Smooth muscle cell (in vitro differentiated cells): ENCODE measurements at regions not wholly inside any gene's neighbourhood (a gene's known extent, or its start where the extent isn't known, plus 50 kb on each side); places are given as distances from the start of the nearest gene placed in this dataset.

ENCODE experiments used
- DNase-seq: peaks from one replicate; lab custom pipeline; 2025; ENCODE audit not compliant: unreplicated experiment; lab: John Stamatoyannopoulos, UW
- H2AFZ ChIP-seq: fragments of 200-600 bp; sonication (generic); 2 replicates; pipeline ENCODE4 v1.6.0; 2016; ENCODE audit warnings: antibody characterized with exemption, low read depth, mild to moderate bottlenecking
- H3F3A ChIP-seq: fragments of 200-600 bp; sonication (generic); 2 replicates; pipeline ENCODE4 v1.6.0; 2017; ENCODE audit warnings: antibody characterized with exemption, low read depth
- H3K27ac ChIP-seq: fragments of 200-600 bp; sonication (generic); 2 replicates; pipeline ENCODE4 v1.5.1; 2016; ENCODE audit warnings: low read depth, mild to moderate bottlenecking
- H3K27me3 ChIP-seq: fragments of 200-600 bp; sonication (generic); 2 replicates; pipeline ENCODE4 v1.6.1; 2016; ENCODE audit warnings: low read depth, mild to moderate bottlenecking
- H3K36me3 ChIP-seq: fragments of 200-600 bp; sonication (generic); 2 replicates; pipeline ENCODE4 v1.5.1; 2016; ENCODE audit warnings: low read depth
- H3K4me1 ChIP-seq: fragments of 200-600 bp; sonication (generic); 2 replicates; pipeline ENCODE4 v1.5.1; 2016; ENCODE audit warnings: low read depth
- H3K4me2 ChIP-seq: fragments of 200-600 bp; sonication (generic); 2 replicates; pipeline ENCODE4 v1.6.0; 2016; ENCODE audit warnings: mild to moderate bottlenecking
- H3K4me3 ChIP-seq: fragments of 200-600 bp; sonication (generic); 2 replicates; pipeline ENCODE4 v1.5.1; 2016; ENCODE audit warnings: mild to moderate bottlenecking
- H3K79me2 ChIP-seq: fragments of 200-600 bp; sonication (generic); 2 replicates; pipeline ENCODE4 v1.6.0; 2016; ENCODE audit warnings: low read depth, mild to moderate bottlenecking
- H3K9ac ChIP-seq: fragments of 200-600 bp; sonication (generic); 2 replicates; pipeline ENCODE4 v1.6.0; 2016; ENCODE audit warnings: low read depth
- H3K9me3 ChIP-seq: fragments of 200-600 bp; sonication (generic); replicated peaks from 2 replicates; pipeline ENCODE4 v1.5.1; 2016; ENCODE audit warnings: low read depth
- H4K20me1 ChIP-seq: fragments of 200-600 bp; sonication (generic); 2 replicates; pipeline ENCODE4 v1.6.0; 2016; ENCODE audit warnings: low read depth
- WGBS: methylation state at CpG from one replicate; pipeline ENCODE4 v1.1.7; 2016; ENCODE audit warnings: low lambda C conversion rate; 5-methylcytosine and 5-hydroxymethylcytosine counted together
- TF ChIP-seq, protein P1 (sequence below): fragments of 200-600 bp; sonication (generic); IDR thresholded peaks from 2 replicates; pipeline ENCODE4 v1.5.1; 2017; ENCODE audit warnings: borderline replicate concordance, mild to moderate bottlenecking, antibody characterized with exemption; ENCODE audit not compliant: insufficient read depth, poor library complexity, severe bottlenecking

DNA sequence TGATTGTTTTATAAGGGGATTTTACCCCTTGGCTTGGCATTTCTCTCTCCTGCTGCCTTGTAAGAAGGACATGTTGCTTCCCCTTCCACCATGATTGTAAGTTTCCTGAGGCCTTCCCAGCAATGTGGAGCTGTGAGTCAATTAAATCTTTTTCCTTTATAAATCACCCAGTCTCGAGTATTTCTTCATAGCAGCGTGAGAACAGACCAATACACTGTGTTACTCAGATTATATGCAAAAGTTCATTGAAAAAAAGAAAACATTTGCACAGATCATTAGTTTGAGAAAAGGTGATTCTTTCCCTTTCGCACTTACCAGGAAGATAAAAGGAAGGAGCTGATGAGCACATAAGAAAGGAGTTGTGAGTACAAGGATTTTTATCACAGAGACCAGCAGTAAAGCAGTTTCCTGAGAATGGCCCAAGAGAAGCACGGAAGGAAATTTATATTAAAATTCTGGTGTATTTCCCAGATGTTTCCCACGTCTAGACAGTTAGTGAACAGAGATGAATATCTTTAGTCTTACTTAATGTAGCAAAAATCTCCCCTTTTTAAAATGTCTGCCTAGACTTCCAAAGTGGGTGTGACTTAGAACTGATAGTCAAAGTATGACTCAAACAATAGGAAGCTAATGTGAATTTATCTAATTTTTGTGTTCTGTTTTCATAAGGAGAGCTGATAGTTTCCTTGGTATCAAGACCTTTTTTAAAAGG, 431.8 kb upstream of the SGCG start:
- Histone ChIP-seq H4K20me1 (no peaks in the 10 kb centered on the region), H3K36me3 (no peaks in the 10 kb centered on the region), H3K9me3 (no peaks in the 10 kb centered on the region), H3K4me1 (no peaks in the 10 kb centered on the region), H3K79me2 (no peaks in the 10 kb centered on the region), H3F3A (no peaks in the 10 kb centered on the region), H3K4me3 (no peak overlapping the region), H3K27me3 (no peaks in the 10 kb centered on the region), H3K27ac (peak overlapping the region; percentile 71), H3K9ac (peak overlapping the region; percentile 1), H2AFZ (peak overlapping the region; percentile 86), H3K4me2 (peak overlapping the region; percentile 10)
- DNase-seq = no peak
- 59% methylated on average over 5 of the region's 5 CpGs for WGBS
- TF ChIP-seq, protein P1, sequence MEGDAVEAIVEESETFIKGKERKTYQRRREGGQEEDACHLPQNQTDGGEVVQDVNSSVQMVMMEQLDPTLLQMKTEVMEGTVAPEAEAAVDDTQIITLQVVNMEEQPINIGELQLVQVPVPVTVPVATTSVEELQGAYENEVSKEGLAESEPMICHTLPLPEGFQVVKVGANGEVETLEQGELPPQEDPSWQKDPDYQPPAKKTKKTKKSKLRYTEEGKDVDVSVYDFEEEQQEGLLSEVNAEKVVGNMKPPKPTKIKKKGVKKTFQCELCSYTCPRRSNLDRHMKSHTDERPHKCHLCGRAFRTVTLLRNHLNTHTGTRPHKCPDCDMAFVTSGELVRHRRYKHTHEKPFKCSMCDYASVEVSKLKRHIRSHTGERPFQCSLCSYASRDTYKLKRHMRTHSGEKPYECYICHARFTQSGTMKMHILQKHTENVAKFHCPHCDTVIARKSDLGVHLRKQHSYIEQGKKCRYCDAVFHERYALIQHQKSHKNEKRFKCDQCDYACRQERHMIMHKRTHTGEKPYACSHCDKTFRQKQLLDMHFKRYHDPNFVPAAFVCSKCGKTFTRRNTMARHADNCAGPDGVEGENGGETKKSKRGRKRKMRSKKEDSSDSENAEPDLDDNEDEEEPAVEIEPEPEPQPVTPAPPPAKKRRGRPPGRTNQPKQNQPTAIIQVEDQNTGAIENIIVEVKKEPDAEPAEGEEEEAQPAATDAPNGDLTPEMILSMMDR = no peak

DNA sequence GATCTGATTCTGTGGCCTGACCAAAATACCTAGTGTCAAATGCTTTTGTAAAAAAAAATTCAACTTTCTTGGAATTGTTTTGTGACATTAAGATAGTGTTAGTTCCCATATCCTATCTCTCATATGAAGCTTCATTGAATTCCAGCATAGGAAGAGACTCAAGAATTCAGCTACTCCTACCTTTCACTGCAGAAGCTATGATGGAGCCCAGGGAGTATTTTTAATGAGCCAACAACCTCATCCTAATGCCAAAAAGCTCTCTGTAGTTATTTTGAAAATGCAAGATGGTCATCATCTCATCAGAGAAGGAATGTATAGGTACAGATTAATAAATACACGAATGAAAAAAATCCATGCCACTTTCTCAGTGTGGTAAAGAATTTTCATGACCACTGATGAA, 431.2 kb upstream of the SGCG start:
- H2AFZ ChIP-seq = peak overlapping the region; percentile 86
- no peak overlapping the region for H3K9ac ChIP-seq
- no peaks in the 10 kb centered on the region for H3K27me3 ChIP-seq
- no peaks in the 10 kb centered on the region for H3K4me1 ChIP-seq
- H3K4me3 ChIP-seq = no peak overlapping the region
- no peaks in the 10 kb centered on the region for H3K9me3 ChIP-seq
- no peaks in the 10 kb centered on the region for H3F3A ChIP-seq
- TF ChIP-seq, protein P1 = no peak
- no peak overlapping the region for H3K4me2 ChIP-seq
- peak overlapping the region; percentile 71 for H3K27ac ChIP-seq
- 97% methylated on average over 1 of the region's 1 CpG for WGBS
- H3K36me3 ChIP-seq = no peaks in the 10 kb centered on the region
- no peaks in the 10 kb centered on the region for H4K20me1 ChIP-seq
- H3K79me2 ChIP-seq = no peaks in the 10 kb centered on the region
- DNase-seq = no peak

DNA sequence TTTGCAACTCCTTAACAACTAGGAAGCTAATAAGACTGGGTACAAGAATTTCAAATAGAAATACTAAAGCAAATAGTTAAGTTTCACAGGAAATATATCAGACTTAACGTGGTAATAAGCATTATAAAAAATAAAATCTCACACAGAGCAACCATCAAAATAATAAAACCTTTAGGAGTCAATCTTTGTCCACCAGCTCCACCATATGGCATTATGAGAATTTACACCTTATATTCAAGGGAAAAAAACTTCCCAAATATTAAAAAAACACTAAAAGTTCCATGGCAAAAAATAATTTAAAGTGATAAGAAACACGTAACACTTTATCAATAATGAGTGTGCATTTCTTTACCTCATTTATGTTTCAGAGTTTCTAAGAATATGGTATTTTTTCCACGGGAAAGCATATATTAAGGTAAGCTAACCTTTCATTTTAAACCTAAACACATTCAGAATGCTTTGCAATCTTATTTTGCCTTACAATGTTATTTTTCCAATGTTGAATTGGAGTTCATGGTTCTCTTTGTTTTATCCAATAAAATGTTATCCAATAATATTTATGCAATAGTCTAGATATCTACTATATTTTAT, 423.2 kb upstream of the SGCG start:
- DNase-seq = no peak
- Histone ChIP-seq H3F3A (no peaks in the 10 kb centered on the region), H3K9ac (no peak overlapping the region), H3K79me2 (no peaks in the 10 kb centered on the region), H3K36me3 (no peaks in the 10 kb centered on the region), H4K20me1 (no peaks in the 10 kb centered on the region), H3K4me2 (no peak overlapping the region), H2AFZ (no peak overlapping the region), H3K4me1 (no peaks in the 10 kb centered on the region), H3K27me3 (no peaks in the 10 kb centered on the region), H3K27ac (no peak overlapping the region), H3K4me3 (no peak overlapping the region), H3K9me3 (no peaks in the 10 kb centered on the region)
- WGBS = 65% methylated on average over 3 of the region's 3 CpGs
- TF ChIP-seq, protein P1 = peak; percentile 78

- no peak overlapping the region for H3K4me3 ChIP-seq
- no peaks in the 10 kb centered on the region for H3F3A ChIP-seq
- H2AFZ ChIP-seq = no peak overlapping the region
- H3K4me1 ChIP-seq = no peaks in the 10 kb centered on the region
- TF ChIP-seq, protein P1 = no peak
- no peaks in the 10 kb centered on the region for H3K27me3 ChIP-seq
- no peaks in the 10 kb centered on the region for H4K20me1 ChIP-seq
- 77% methylated on average over 4 of the region's 4 CpGs for WGBS
- H3K9me3 ChIP-seq = no peaks in the 10 kb centered on the region
- DNase-seq = no peak
- H3K36me3 ChIP-seq = no peaks in the 10 kb centered on the region
- H3K9ac ChIP-seq = no peak overlapping the region
- H3K4me2 ChIP-seq = no peak overlapping the region
- H3K79me2 ChIP-seq = no peaks in the 10 kb centered on the region
- no peak overlapping the region for H3K27ac ChIP-seq
Measured at GRCh38 chr13:22758245-22758644, 422.5 kb upstream of the SGCG start.
